H4 (cell line): ENCODE measurements at regions not wholly inside any gene's neighbourhood (a gene's known extent, or its start where the extent isn't known, plus 50 kb on each side); places are given as distances from the start of the nearest gene placed in this dataset.
"Not testable (repeated sequence)": the region's sequence is repeated elsewhere in the genome, so short reads cannot be mapped to it uniquely, and the experiment has no call there.

Experiments
- DNase-seq: peaks from one replicate; pipeline ENCODE4 v3.0.0-alpha.2; 2015; ENCODE audit warnings: low spot score

- no peak for DNase-seq
Observed at GRCh38 chrX:128616933-128617332, 564.7 kb upstream of the ACTRT1 start.

- DNase-seq: not testable (repeated sequence)
Observed at GRCh38 chrX:128606817-128607216, 554.6 kb upstream of the ACTRT1 start.

GRCh38 chrX:128606357-128606756 is 554.2 kb upstream of the ACTRT1 start:
- not testable (repeated sequence) for DNase-seq

GRCh38 chrX:128601706-128602105 is 549.5 kb upstream of the ACTRT1 start:
- no peak for DNase-seq

- DNase-seq: no peak
Observed at GRCh38 chrX:128599632-128600031, 547.4 kb upstream of the ACTRT1 start.

GRCh38 chrX:128582036-128582435 is 529.8 kb upstream of the ACTRT1 start:
- no peak for DNase-seq

- DNase-seq: no peak
Observed at GRCh38 chrX:128581615-128582014, 529.4 kb upstream of the ACTRT1 start.

GRCh38 chrX:128543114-128543513 is 490.9 kb upstream of the ACTRT1 start:
- DNase-seq: no peak

- DNase-seq: no peak
Observed at GRCh38 chrX:128518508-128518907, 466.3 kb upstream of the ACTRT1 start.

- DNase-seq: no peak
Observed at GRCh38 chrX:128517691-128518090, 465.5 kb upstream of the ACTRT1 start.

- no peak for DNase-seq
Observed at GRCh38 chrX:128504496-128504895, 452.3 kb upstream of the ACTRT1 start.

GRCh38 chrX:128464116-128464515 is 411.9 kb upstream of the ACTRT1 start:
- no peak for DNase-seq

- DNase-seq: no peak
Observed at GRCh38 chrX:128460835-128461234, 408.6 kb upstream of the ACTRT1 start.

- DNase-seq: no peak
Observed at GRCh38 chrX:128458888-128459287, 406.7 kb upstream of the ACTRT1 start.

GRCh38 chrX:128457674-128458073 is 405.5 kb upstream of the ACTRT1 start:
- no peak for DNase-seq

GRCh38 chrX:128439159-128439558 is 387.0 kb upstream of the ACTRT1 start:
- no peak for DNase-seq

GRCh38 chrX:128438082-128438481 is 385.9 kb upstream of the ACTRT1 start:
- no peak for DNase-seq

- no peak for DNase-seq
Observed at GRCh38 chrX:128436397-128437103, 384.3 kb upstream of the ACTRT1 start.

- DNase-seq: no peak
Observed at GRCh38 chrX:128425546-128425945, 373.3 kb upstream of the ACTRT1 start.

GRCh38 chrX:128408842-128409241 is 356.6 kb upstream of the ACTRT1 start:
- no peak for DNase-seq

GRCh38 chrX:128396601-128397000 is 344.4 kb upstream of the ACTRT1 start:
- no peak for DNase-seq

- DNase-seq: not testable (repeated sequence)
Observed at GRCh38 chrX:128383846-128384245, 331.6 kb upstream of the ACTRT1 start.

GRCh38 chrX:128365492-128365891 is 313.3 kb upstream of the ACTRT1 start:
- no peak for DNase-seq

GRCh38 chrX:128335671-128336070 is 283.5 kb upstream of the ACTRT1 start:
- no peak for DNase-seq
